ENCODE measurements at regions not wholly inside any gene's neighbourhood (a gene's known extent, or its start where the extent isn't known, plus 50 kb on each side); places are given as distances from the start of the nearest gene placed in this dataset.

- Mint-ChIP-seq H3K4me1 (no peaks in the 10 kb centered on the region), H3K36me3 (no peaks in the 10 kb centered on the region), H3K9me3 (no peaks in the 10 kb centered on the region), H3K27ac (no peak overlapping the region), H3K27me3 (no peaks in the 10 kb centered on the region), H3K4me3 (no peak overlapping the region)
- DNase-seq (ENCODE audit: low spot score in 2 of 2): no peak
- ATAC-seq (ENCODE audit: low read depth): no peak
These were observed 541.8 kb upstream of the KLF12 start for GRCh38 chr13:74675972-74676371.

- DNase-seq (ENCODE audit: low spot score in 2 of 2): no peak
- H3K27ac Mint-ChIP-seq: no peak overlapping the region
- no peaks in the 10 kb centered on the region for H3K9me3 Mint-ChIP-seq
- H3K4me3 Mint-ChIP-seq: no peak overlapping the region
- no peaks in the 10 kb centered on the region for H3K4me1 Mint-ChIP-seq
- no peaks in the 10 kb centered on the region for H3K36me3 Mint-ChIP-seq
- no peak for ATAC-seq (ENCODE audit: low read depth)
- H3K27me3 Mint-ChIP-seq: no peaks in the 10 kb centered on the region
These were observed 541.0 kb upstream of the KLF12 start for GRCh38 chr13:74675182-74675581.

DNA sequence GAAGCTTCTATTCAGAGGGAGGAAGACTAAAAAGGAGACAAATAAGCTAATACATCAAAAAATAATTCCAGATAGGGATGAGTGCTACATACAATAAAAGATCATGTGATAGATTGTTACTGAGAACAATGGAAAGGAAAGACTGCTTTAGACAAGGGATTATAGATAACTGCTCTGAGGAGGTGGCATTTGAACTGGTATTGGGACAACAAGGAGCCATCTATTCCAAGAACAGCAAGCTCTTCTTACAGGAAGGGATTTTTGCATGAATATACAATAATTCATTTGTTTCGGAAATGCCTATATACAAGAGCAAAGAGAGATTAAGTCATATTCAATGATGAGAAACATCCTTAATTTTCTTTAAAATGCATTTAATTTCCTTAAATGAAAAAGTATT is 540.5 kb upstream of the KLF12 start:
- H3K27ac Mint-ChIP-seq: no peak overlapping the region
- ATAC-seq (ENCODE audit: low read depth) (no peak), DNase-seq (ENCODE audit: low spot score in 2 of 2) (no peak)
- no peaks in the 10 kb centered on the region for H3K36me3 Mint-ChIP-seq
- H3K9me3 Mint-ChIP-seq: no peaks in the 10 kb centered on the region
- H3K4me3 Mint-ChIP-seq: no peak overlapping the region
- H3K27me3 Mint-ChIP-seq: no peaks in the 10 kb centered on the region
- no peaks in the 10 kb centered on the region for H3K4me1 Mint-ChIP-seq

- Mint-ChIP-seq H3K9me3 (no peaks in the 10 kb centered on the region), H3K4me1 (no peaks in the 10 kb centered on the region), H3K4me3 (no peak overlapping the region), H3K27ac (no peak overlapping the region), H3K36me3 (no peaks in the 10 kb centered on the region), H3K27me3 (peaks cover 2% of the 10 kb centered on the region)
- DNase-seq (ENCODE audit: low spot score in 2 of 2) (no peak), ATAC-seq (ENCODE audit: low read depth) (no peak)
These were observed 534.9 kb upstream of the KLF12 start for GRCh38 chr13:74669149-74669548.

GRCh38 chr13:74667656-74668203 is 533.5 kb upstream of the KLF12 start:
- Mint-ChIP-seq H3K4me3 (no peak overlapping the region), H3K9me3 (no peaks in the 10 kb centered on the region), H3K27ac (no peak overlapping the region), H3K4me1 (no peaks in the 10 kb centered on the region), H3K27me3 (peaks cover 2% of the 10 kb centered on the region), H3K36me3 (no peaks in the 10 kb centered on the region)
- no peak for DNase-seq (ENCODE audit: low spot score in 2 of 2)
- no peak for ATAC-seq (ENCODE audit: low read depth)

DNA sequence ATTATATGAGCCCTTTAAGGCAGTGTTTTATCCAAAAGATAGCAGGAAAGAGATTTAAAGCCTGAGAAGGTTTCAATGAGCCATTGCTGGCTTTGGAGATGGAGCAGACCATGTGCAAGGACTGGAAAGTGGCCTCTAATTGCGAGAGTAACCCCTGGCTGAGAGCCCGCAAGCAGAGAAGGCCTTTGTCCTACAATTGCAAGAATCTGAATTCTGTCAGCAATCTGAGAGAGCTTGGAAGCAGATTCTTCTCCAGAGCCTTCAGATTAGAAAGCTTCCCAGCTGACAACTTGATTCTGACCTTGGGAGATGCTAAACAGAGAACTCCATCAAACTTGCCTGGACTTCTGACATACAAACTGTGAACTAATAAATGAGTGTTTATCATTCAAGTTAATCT is 528.7 kb upstream of the KLF12 start:
- H3K9me3 Mint-ChIP-seq: no peaks in the 10 kb centered on the region
- H3K36me3 Mint-ChIP-seq: no peaks in the 10 kb centered on the region
- ATAC-seq (ENCODE audit: low read depth) (no peak), DNase-seq (ENCODE audit: low spot score in 2 of 2) (no peak)
- no peaks in the 10 kb centered on the region for H3K4me1 Mint-ChIP-seq
- H3K27ac Mint-ChIP-seq: no peak overlapping the region
- no peak overlapping the region for H3K4me3 Mint-ChIP-seq
- H3K27me3 Mint-ChIP-seq: peaks cover 3% of the 10 kb centered on the region

- H3K27ac Mint-ChIP-seq: no peak overlapping the region
- no peaks in the 10 kb centered on the region for H3K4me1 Mint-ChIP-seq
- no peak for DNase-seq (ENCODE audit: low spot score in 2 of 2)
- no peaks in the 10 kb centered on the region for H3K36me3 Mint-ChIP-seq
- peaks cover 3% of the 10 kb centered on the region for H3K27me3 Mint-ChIP-seq
- no peak for ATAC-seq (ENCODE audit: low read depth)
- no peak overlapping the region for H3K4me3 Mint-ChIP-seq
- no peaks in the 10 kb centered on the region for H3K9me3 Mint-ChIP-seq
These were observed 527.6 kb upstream of the KLF12 start for GRCh38 chr13:74661851-74662250.

DNA sequence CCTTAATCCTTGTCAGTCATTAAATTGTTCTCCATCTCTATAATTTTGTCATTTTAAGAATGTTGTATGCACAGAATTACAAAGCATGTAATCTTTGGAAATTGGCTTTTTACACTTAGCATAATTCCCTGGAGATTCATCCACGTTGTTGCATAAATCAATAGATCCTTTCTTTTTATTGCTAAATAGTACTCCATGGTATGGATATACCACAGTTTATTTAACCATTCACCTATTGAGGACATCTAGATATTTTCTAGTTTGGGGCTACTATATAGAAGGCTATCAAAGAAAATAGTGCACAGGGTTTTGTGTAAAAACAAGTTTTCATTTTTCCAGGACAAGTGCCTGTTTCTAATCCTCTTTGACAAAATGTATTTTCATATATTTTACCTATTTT is 523.6 kb upstream of the KLF12 start:
- Mint-ChIP-seq H3K27me3 (peaks cover 3% of the 10 kb centered on the region), H3K27ac (no peak overlapping the region), H3K9me3 (no peaks in the 10 kb centered on the region), H3K36me3 (no peaks in the 10 kb centered on the region), H3K4me3 (no peak overlapping the region), H3K4me1 (no peaks in the 10 kb centered on the region)
- DNase-seq (ENCODE audit: low spot score in 2 of 2) (no peak), ATAC-seq (ENCODE audit: low read depth) (no peak)

- ATAC-seq (ENCODE audit: low read depth) (no peak), DNase-seq (ENCODE audit: low spot score in 2 of 2) (no peak)
- no peak overlapping the region for H3K27ac Mint-ChIP-seq
- H3K36me3 Mint-ChIP-seq: no peaks in the 10 kb centered on the region
- no peak overlapping the region for H3K4me3 Mint-ChIP-seq
- no peaks in the 10 kb centered on the region for H3K9me3 Mint-ChIP-seq
- peaks cover 10% of the 10 kb centered on the region for H3K27me3 Mint-ChIP-seq
- no peaks in the 10 kb centered on the region for H3K4me1 Mint-ChIP-seq
These were observed 516.9 kb upstream of the KLF12 start for GRCh38 chr13:74651121-74651520.

DNA sequence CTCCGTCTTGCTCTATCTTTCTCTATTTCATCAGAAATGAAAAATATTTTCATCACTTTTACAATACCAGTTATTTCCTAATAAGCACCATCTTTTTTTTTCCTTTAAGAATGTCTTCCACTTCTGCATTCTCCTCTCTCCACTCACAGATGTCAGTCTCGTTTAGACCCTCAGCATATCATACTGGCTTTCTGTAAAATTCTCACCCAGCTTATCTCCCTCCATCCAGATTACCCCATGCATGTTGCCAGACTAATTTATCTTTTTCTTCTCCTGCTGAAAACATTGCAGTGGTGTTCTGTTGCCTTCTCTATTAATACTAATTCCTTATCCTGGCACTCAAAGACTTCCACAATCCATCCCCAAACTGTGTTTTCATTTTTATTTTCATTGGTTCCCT is 513.8 kb upstream of the KLF12 start:
- H3K9me3 Mint-ChIP-seq: peaks cover 2% of the 10 kb centered on the region
- ATAC-seq (ENCODE audit: low read depth) (no peak), DNase-seq (ENCODE audit: low spot score in 2 of 2) (no peak)
- H3K27ac Mint-ChIP-seq: no peak overlapping the region
- peaks cover 10% of the 10 kb centered on the region for H3K27me3 Mint-ChIP-seq
- no peak overlapping the region for H3K4me3 Mint-ChIP-seq
- no peaks in the 10 kb centered on the region for H3K36me3 Mint-ChIP-seq
- H3K4me1 Mint-ChIP-seq: no peaks in the 10 kb centered on the region

GRCh38 chr13:74647211-74647610 is 513.0 kb upstream of the KLF12 start:
- Mint-ChIP-seq H3K4me3 (no peak overlapping the region), H3K27me3 (peaks cover 7% of the 10 kb centered on the region), H3K36me3 (no peaks in the 10 kb centered on the region), H3K4me1 (no peaks in the 10 kb centered on the region), H3K9me3 (peaks cover 2% of the 10 kb centered on the region), H3K27ac (no peak overlapping the region)
- ATAC-seq (ENCODE audit: low read depth) (no peak), DNase-seq (ENCODE audit: low spot score in 2 of 2) (no peak)

DNA sequence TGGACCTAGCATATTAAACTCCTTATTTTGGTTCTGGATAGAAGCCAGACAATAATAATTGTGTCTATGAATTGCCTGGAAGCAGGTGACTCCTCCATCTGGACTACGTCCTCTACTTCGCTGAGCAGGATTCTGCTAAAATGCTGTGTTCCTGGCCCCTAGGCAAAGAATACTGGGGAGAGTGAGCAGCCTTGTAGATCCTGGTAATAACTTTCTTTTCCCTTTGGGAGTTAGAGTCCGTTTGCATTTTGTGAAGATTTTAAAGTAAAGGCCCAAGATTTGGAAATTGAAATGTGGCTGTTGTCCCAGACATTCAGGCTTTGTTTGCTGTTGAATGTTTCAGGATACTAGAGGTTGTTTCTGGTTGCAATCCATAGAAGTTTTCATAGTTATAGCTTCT is 511.9 kb upstream of the KLF12 start:
- DNase-seq (ENCODE audit: low spot score in 2 of 2) (no peak), ATAC-seq (ENCODE audit: low read depth) (no peak)
- peaks cover 7% of the 10 kb centered on the region for H3K27me3 Mint-ChIP-seq
- H3K9me3 Mint-ChIP-seq: peaks cover 2% of the 10 kb centered on the region
- H3K4me3 Mint-ChIP-seq: no peak overlapping the region
- no peak overlapping the region for H3K27ac Mint-ChIP-seq
- H3K4me1 Mint-ChIP-seq: no peaks in the 10 kb centered on the region
- H3K36me3 Mint-ChIP-seq: no peaks in the 10 kb centered on the region

DNA sequence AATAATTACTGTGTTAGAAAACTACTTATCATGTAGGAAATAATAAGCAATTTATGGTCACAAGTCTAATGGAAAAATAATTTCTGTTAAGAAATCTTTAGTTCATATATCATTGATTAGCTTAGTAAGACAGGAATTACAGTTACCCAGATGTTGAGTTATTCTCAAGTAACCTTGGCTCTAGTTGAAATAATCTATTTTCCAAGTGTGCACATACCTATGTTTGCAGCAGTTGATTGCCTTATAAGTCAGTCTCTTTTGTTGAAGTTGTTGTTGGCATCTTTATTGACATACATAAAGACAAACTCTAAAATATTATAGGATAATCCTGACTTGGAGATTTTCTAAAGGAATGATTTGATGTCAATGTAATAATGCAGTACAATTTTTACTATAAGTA is 511.4 kb upstream of the KLF12 start:
- DNase-seq (ENCODE audit: low spot score in 2 of 2): no peak
- H3K9me3 Mint-ChIP-seq: peaks cover 2% of the 10 kb centered on the region
- H3K4me1 Mint-ChIP-seq: no peaks in the 10 kb centered on the region
- ATAC-seq (ENCODE audit: low read depth): no peak
- H3K36me3 Mint-ChIP-seq: no peaks in the 10 kb centered on the region
- peaks cover 6% of the 10 kb centered on the region for H3K27me3 Mint-ChIP-seq
- no peak overlapping the region for H3K4me3 Mint-ChIP-seq
- no peak overlapping the region for H3K27ac Mint-ChIP-seq

GRCh38 chr13:74644229-74644628 is 510.0 kb upstream of the KLF12 start:
- no peaks in the 10 kb centered on the region for H3K4me1 Mint-ChIP-seq
- H3K9me3 Mint-ChIP-seq: peaks cover 2% of the 10 kb centered on the region
- H3K27ac Mint-ChIP-seq: no peak overlapping the region
- no peak overlapping the region for H3K4me3 Mint-ChIP-seq
- peaks cover 4% of the 10 kb centered on the region for H3K27me3 Mint-ChIP-seq
- no peaks in the 10 kb centered on the region for H3K36me3 Mint-ChIP-seq
- ATAC-seq (ENCODE audit: low read depth) (no peak), DNase-seq (ENCODE audit: low spot score in 2 of 2) (no peak)

GRCh38 chr13:74641586-74641985 is 507.4 kb upstream of the KLF12 start:
- Mint-ChIP-seq H3K36me3 (no peaks in the 10 kb centered on the region), H3K4me3 (no peak overlapping the region), H3K9me3 (peaks cover 2% of the 10 kb centered on the region), H3K4me1 (no peaks in the 10 kb centered on the region), H3K27ac (no peak overlapping the region), H3K27me3 (peaks cover 3% of the 10 kb centered on the region)
- no peak for DNase-seq (ENCODE audit: low spot score in 2 of 2)
- ATAC-seq (ENCODE audit: low read depth): no peak
